Neural crest cell (in vitro differentiated cells): ENCODE measurements at regions not wholly inside any gene's neighbourhood (a gene's known extent, or its start where the extent isn't known, plus 50 kb on each side); places are given as distances from the start of the nearest gene placed in this dataset.

Experiments
- DNase-seq: peaks from one replicate; pipeline ENCODE4 v3.0.0; 2021; ENCODE audit warnings: low read depth, mixed read lengths, low spot score
- H3K27ac Mint-ChIP-seq: one replicate; pipeline ENCODE4 v1.8.0; 2021; ENCODE audit warnings: mild to moderate bottlenecking, mixed read lengths; ENCODE audit not compliant: unreplicated experiment
- H3K27me3 Mint-ChIP-seq: 2 replicates; pipeline ENCODE4 v1.8.0; 2021; ENCODE audit warnings: low read depth, mild to moderate bottlenecking, mixed read lengths
- H3K36me3 Mint-ChIP-seq: 2 replicates; pipeline ENCODE4 v1.8.0; 2021; ENCODE audit warnings: low read depth, mild to moderate bottlenecking, mixed read lengths
- H3K4me1 Mint-ChIP-seq: 2 replicates; pipeline ENCODE4 v1.8.0; 2021; ENCODE audit warnings: mixed read lengths
- H3K4me3 Mint-ChIP-seq: one replicate; pipeline ENCODE4 v1.8.0; 2021; ENCODE audit warnings: mild to moderate bottlenecking, mixed read lengths
- H3K9me3 Mint-ChIP-seq: 2 replicates; pipeline ENCODE4 v1.8.0; 2021; ENCODE audit warnings: mixed read lengths
- TF ChIP-seq, protein P1 (sequence below): fragments of 200-600 bp; sonication (generic); conservative IDR thresholded peaks from 2 replicates; pipeline ENCODE4 v1.5.0; 2021; ENCODE audit warnings: antibody characterized with exemption, mild to moderate bottlenecking

DNA sequence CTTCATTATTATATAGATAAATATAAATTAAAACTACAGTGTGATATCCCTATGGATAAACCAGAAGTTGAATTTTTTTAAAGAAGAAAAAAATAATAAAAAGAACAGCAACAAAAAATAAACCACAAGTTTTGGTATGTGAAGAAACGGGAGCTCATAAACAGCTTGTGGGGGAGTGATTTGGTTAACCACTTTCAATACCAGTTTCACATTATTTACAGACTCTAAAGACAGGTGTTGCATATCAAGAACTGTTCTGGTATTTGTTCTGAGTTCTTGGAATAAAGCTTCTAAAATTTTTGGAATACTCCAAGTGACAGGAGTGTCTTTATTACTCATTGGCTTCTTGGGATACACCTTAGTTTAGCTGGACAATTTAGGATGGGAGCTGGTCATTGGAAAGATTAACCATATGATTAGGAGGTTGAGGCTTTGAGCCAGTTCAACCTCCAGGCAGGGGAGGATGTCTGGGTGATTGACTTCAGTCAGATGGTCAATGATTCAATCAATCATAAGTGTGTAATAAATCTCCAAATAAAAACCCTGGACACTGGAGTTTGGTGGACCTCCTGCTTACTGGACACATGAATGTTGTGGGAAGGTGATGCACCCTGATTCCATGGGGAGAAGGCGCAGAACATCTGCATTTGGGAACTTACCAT lies 2223.1 kb upstream of the C9orf72 start:
- H3K36me3 Mint-ChIP-seq = no peaks in the 10 kb centered on the region
- DNase-seq = no peak

DNA sequence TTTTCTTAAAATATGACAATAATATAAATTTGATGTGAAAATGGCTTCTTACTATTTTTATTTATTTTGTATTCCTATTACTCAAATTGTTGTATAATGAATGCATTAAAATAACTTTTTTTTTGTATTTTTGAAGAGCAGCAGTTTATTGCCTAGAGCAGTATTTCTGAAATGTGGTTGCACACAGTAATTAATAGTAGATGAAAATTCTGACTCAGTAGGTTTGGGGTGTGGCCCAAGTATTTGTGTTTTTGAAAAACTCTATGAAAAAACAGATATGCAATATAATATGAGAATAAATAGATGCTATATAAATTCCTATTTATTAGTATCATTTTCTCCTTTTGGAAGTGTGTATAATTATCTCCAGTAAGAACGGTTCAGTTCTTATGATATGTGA lies 2225.3 kb upstream of the C9orf72 start:
- H3K4me3 Mint-ChIP-seq = no peak overlapping the region
- TF ChIP-seq, protein P1, sequence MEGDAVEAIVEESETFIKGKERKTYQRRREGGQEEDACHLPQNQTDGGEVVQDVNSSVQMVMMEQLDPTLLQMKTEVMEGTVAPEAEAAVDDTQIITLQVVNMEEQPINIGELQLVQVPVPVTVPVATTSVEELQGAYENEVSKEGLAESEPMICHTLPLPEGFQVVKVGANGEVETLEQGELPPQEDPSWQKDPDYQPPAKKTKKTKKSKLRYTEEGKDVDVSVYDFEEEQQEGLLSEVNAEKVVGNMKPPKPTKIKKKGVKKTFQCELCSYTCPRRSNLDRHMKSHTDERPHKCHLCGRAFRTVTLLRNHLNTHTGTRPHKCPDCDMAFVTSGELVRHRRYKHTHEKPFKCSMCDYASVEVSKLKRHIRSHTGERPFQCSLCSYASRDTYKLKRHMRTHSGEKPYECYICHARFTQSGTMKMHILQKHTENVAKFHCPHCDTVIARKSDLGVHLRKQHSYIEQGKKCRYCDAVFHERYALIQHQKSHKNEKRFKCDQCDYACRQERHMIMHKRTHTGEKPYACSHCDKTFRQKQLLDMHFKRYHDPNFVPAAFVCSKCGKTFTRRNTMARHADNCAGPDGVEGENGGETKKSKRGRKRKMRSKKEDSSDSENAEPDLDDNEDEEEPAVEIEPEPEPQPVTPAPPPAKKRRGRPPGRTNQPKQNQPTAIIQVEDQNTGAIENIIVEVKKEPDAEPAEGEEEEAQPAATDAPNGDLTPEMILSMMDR = no peak
- H3K27ac Mint-ChIP-seq = no peak overlapping the region
- H3K4me1 Mint-ChIP-seq = no peaks in the 10 kb centered on the region
- DNase-seq = no peak
- no peaks in the 10 kb centered on the region for H3K36me3 Mint-ChIP-seq
- no peaks in the 10 kb centered on the region for H3K9me3 Mint-ChIP-seq
- H3K27me3 Mint-ChIP-seq = no peaks in the 10 kb centered on the region

More for the DNA sequence above, 2223.1 kb upstream of the C9orf72 start:
- H3K27ac Mint-ChIP-seq = no peak overlapping the region
- TF ChIP-seq, protein P1 = no peak
- H3K4me3 Mint-ChIP-seq = no peak overlapping the region
- H3K9me3 Mint-ChIP-seq = no peaks in the 10 kb centered on the region
- no peaks in the 10 kb centered on the region for H3K27me3 Mint-ChIP-seq
- H3K4me1 Mint-ChIP-seq = no peaks in the 10 kb centered on the region

- Mint-ChIP-seq H3K4me3 (no peak overlapping the region), H3K9me3 (no peaks in the 10 kb centered on the region), H3K27me3 (no peaks in the 10 kb centered on the region), H3K4me1 (no peaks in the 10 kb centered on the region), H3K27ac (no peak overlapping the region), H3K36me3 (no peaks in the 10 kb centered on the region)
- TF ChIP-seq, protein P1 = no peak
- no peak for DNase-seq
Observed at GRCh38 chr9:29799227-29799626, 2225.9 kb upstream of the C9orf72 start.

- TF ChIP-seq, protein P1 = no peak
- no peak for DNase-seq
- Mint-ChIP-seq H3K27ac (no peak overlapping the region), H3K4me1 (no peaks in the 10 kb centered on the region), H3K9me3 (no peaks in the 10 kb centered on the region), H3K4me3 (no peak overlapping the region), H3K27me3 (no peaks in the 10 kb centered on the region), H3K36me3 (no peaks in the 10 kb centered on the region)
Observed at GRCh38 chr9:29800821-29801220, 2227.5 kb upstream of the C9orf72 start.

- Mint-ChIP-seq H3K36me3 (no peaks in the 10 kb centered on the region), H3K9me3 (no peaks in the 10 kb centered on the region), H3K27me3 (no peaks in the 10 kb centered on the region), H3K27ac (no peak overlapping the region), H3K4me1 (no peaks in the 10 kb centered on the region), H3K4me3 (no peak overlapping the region)
- DNase-seq = no peak
- TF ChIP-seq, protein P1 = no peak
Observed at GRCh38 chr9:29802454-29802853, 2229.2 kb upstream of the C9orf72 start.
